D721Med (cell line): ENCODE measurements at regions not wholly inside any gene's neighbourhood (a gene's known extent, or its start where the extent isn't known, plus 50 kb on each side); places are given as distances from the start of the nearest gene placed in this dataset.

Source experiments
- DNase-seq: peaks from one replicate; pipeline ENCODE4 v3.0.0; 2011; ENCODE audit warnings: low spot score; ENCODE audit not compliant: insufficient read length
- FAIRE-seq: peaks from 2 replicates; lab custom pipeline; 2011; peaks lifted over from hg19 to GRCh38; lab: Jason Lieb, UNC
- CTCF ChIP-seq: IDR thresholded peaks from 2 replicates; pipeline ENCODE4 v1.5.1; 2012; ENCODE audit warnings: mild to moderate bottlenecking, control low read depth; ENCODE audit not compliant: insufficient read depth; ENCODE audit errors: missing control alignments

- TF ChIP-seq CTCF, result no peak
- FAIRE-seq, result no peak
- no peak for DNase-seq
These were observed 277.8 kb upstream of the DNAJC19 start for GRCh38 chr3:181267312-181267711.

- no peak for TF ChIP-seq CTCF
- DNase-seq, result no peak
- no peak for FAIRE-seq
These were observed 276.3 kb upstream of the DNAJC19 start for GRCh38 chr3:181265750-181266333.

- DNase-seq (no peak), FAIRE-seq (no peak)
- no peak for TF ChIP-seq CTCF
These were observed 274.9 kb upstream of the DNAJC19 start for GRCh38 chr3:181264486-181264885.

- TF ChIP-seq CTCF, result no peak
- FAIRE-seq (no peak), DNase-seq (no peak)
These were observed 264.3 kb upstream of the DNAJC19 start for GRCh38 chr3:181253796-181254195.

GRCh38 chr3:181252631-181253030 lies 263.1 kb upstream of the DNAJC19 start:
- FAIRE-seq (no peak), DNase-seq (no peak)
- TF ChIP-seq CTCF, result no peak

GRCh38 chr3:181250714-181251113 lies 261.2 kb upstream of the DNAJC19 start:
- no peak for FAIRE-seq
- no peak for TF ChIP-seq CTCF
- DNase-seq, result no peak

GRCh38 chr3:181239441-181239840 lies 249.9 kb upstream of the DNAJC19 start:
- DNase-seq (no peak), FAIRE-seq (no peak)
- TF ChIP-seq CTCF, result no peak
